K562 (cell line): ENCODE measurements at regions not wholly inside any gene's neighbourhood (a gene's known extent, or its start where the extent isn't known, plus 50 kb on each side); places are given as distances from the start of the nearest gene placed in this dataset.

ENCODE experiments used
- CBX1 ChIP-seq: sonication (generic); IDR thresholded peaks from 2 replicates; pipeline ENCODE4 v1.6.1; 2016; ENCODE audit warnings: antibody characterized with exemption, low read depth, mild to moderate bottlenecking
- DPF2 ChIP-seq: fragments of 450-650 bp; IDR thresholded peaks from 2 replicates; pipeline ENCODE4 v1.6.1; 2016
- HNRNPH1 ChIP-seq: fragments of 200-400 bp; formaldehyde crosslinking; optimal IDR thresholded peaks from 2 replicates; pipeline ENCODE3; 2017; ENCODE audit warnings: low read depth, mild to moderate bottlenecking, low read length, moderate library complexity
- POLR2A ChIP-seq: fragments of 450-650 bp; conservative IDR thresholded peaks from 2 replicates; pipeline ENCODE4 v1.6.1; 2016
- RCOR1 ChIP-seq, 2 experiments: IDR thresholded peaks; 2 replicates each; pipeline ENCODE4 v1.6.1; 2012; ENCODE audit warnings: low read depth in 2 of 2, low read length in 2 of 2, borderline replicate concordance in 1 of 2, improper control_type of control experiment in 1 of 2
- TAF1 ChIP-seq: IDR thresholded peaks from 2 replicates; pipeline ENCODE4 v1.6.1; 2011; ENCODE audit warnings: mild to moderate bottlenecking, low read length, moderate library complexity; ENCODE audit not compliant: insufficient read depth, control insufficient read depth, severe bottlenecking; ENCODE audit errors: extremely low read depth
- TARDBP ChIP-seq: fragments of 450-650 bp; IDR thresholded peaks from 2 replicates; pipeline ENCODE4 v1.6.1; 2016
- TCF7 ChIP-seq: sonication (generic); IDR thresholded peaks from 2 replicates; pipeline ENCODE4 v1.6.1; 2016; ENCODE audit warnings: antibody characterized with exemption, borderline replicate concordance
- TEAD4 ChIP-seq, 2 experiments: sonication (generic) in 1 of 2; formaldehyde crosslinking in 1 of 2; IDR thresholded peaks; 2 replicates each; pipeline versions ENCODE4 v1.6.1 to v1.8.0; 2012 to 2022; ENCODE audit warnings: borderline replicate concordance in 1 of 2, inconsistent platforms in 1 of 2, low read length in 1 of 2, mild to moderate bottlenecking in 1 of 2, missing genetic modification reagents in 1 of 2
- ZNF24 ChIP-seq: fragments of 450-650 bp; IDR thresholded peaks from 2 replicates; pipeline ENCODE4 v1.6.1; 2016
- TF ChIP-seq, protein P1 (sequence below), 3 experiments: IDR thresholded peaks in 2 of 3; conservative IDR thresholded peaks in 1 of 3; 2 replicates each; pipeline ENCODE4 v1.5.1; 2011 to 2012; ENCODE audit warnings: low read length in 3 of 3, mild to moderate bottlenecking in 3 of 3, control low read depth in 2 of 3, improper control_type of control experiment in 1 of 3, inconsistent platforms in 1 of 3, low read depth in 1 of 3, mixed read lengths in 1 of 3, moderate library complexity in 1 of 3; ENCODE audit not compliant: insufficient read depth in 2 of 3

DNA sequence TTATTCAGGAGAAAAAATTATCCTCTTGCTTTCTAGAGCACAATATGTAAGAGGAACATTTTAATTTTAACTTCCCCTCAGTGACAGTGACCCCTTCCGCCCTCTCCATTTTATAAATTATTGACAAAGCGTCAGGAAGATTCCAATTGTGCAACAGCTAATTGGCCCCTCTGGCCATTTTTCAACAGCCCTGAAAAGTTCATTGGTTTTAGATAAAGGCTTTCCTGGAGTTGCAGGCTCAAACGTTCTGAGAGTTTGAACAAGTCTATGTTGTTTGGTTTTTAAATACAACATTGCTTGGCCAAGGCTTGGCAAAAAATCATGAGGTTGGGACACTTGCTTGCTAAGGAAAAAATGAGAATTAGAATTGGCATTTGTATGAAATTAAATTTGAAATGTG lies 422.2 kb upstream of the ANKRD30A start:
- TF ChIP-seq TARDBP (no peak), TAF1 (no peak), TEAD4 (IDR thresholded peaks at IDR 0.05; ENCODE audit: low read length) (no peak), TEAD4 (CRISPR knock-in tag; IDR thresholded peaks at IDR 0.05; ENCODE audit: borderline replicate concordance) (no peak), POLR2A (no peak), RCOR1 (IDR thresholded peaks at IDR 0.05; ENCODE audit: borderline replicate concordance in 1 of 2, low read depth in 2 of 2, low read length in 2 of 2) (no peak), HNRNPH1 (no peak), TCF7 (no peak), DPF2 (no peak), CBX1 (no peak), ZNF24 (no peak)
- TF ChIP-seq, protein P1, sequence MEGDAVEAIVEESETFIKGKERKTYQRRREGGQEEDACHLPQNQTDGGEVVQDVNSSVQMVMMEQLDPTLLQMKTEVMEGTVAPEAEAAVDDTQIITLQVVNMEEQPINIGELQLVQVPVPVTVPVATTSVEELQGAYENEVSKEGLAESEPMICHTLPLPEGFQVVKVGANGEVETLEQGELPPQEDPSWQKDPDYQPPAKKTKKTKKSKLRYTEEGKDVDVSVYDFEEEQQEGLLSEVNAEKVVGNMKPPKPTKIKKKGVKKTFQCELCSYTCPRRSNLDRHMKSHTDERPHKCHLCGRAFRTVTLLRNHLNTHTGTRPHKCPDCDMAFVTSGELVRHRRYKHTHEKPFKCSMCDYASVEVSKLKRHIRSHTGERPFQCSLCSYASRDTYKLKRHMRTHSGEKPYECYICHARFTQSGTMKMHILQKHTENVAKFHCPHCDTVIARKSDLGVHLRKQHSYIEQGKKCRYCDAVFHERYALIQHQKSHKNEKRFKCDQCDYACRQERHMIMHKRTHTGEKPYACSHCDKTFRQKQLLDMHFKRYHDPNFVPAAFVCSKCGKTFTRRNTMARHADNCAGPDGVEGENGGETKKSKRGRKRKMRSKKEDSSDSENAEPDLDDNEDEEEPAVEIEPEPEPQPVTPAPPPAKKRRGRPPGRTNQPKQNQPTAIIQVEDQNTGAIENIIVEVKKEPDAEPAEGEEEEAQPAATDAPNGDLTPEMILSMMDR (IDR thresholded peaks at IDR 0.05 in 2 of 3, conservative IDR thresholded peaks at IDR 0.05 in 1 of 3; ENCODE audit: insufficient read depth in 2 of 3, low read depth in 1 of 3, low read length in 3 of 3), result no peak
